ENCODE measurements at regions not wholly inside any gene's neighbourhood (a gene's known extent, or its start where the extent isn't known, plus 50 kb on each side); places are given as distances from the start of the nearest gene placed in this dataset.

GRCh38 chr14:30450631-30451545 lies 108.1 kb upstream of the G2E3 start:
- no peak for TF ChIP-seq CTCF (IDR thresholded peaks at IDR 0.05)
- peak; percentile 11 for DNase-seq
- H3K4me1 Mint-ChIP-seq (ENCODE audit: low read depth): 0 out of 2 replicates have a peak, but pooled peaks cover 5% of the 10 kb centered on the region
- H3K36me3 Mint-ChIP-seq (ENCODE audit: low read depth): no peaks in the 10 kb centered on the region
- H3K4me3 Mint-ChIP-seq: no peak overlapping the region
- H3K27me3 Mint-ChIP-seq (ENCODE audit: insufficient read depth): peaks cover 7% of the 10 kb centered on the region; the same call in 1 of the 2 replicates
- H3K27ac Mint-ChIP-seq: no peak overlapping the region
- H3K9me3 Mint-ChIP-seq: no peaks in the 10 kb centered on the region

GRCh38 chr14:30456296-30456695 lies 102.7 kb upstream of the G2E3 start:
- Mint-ChIP-seq H3K4me3 (no peak overlapping the region), H3K27me3 (ENCODE audit: insufficient read depth) (peaks cover 7% of the 10 kb centered on the region; the same call in 1 of the 2 replicates), H3K4me1 (ENCODE audit: low read depth) (no peaks in the 10 kb centered on the region), H3K9me3 (no peaks in the 10 kb centered on the region), H3K27ac (no peak overlapping the region), H3K36me3 (ENCODE audit: low read depth) (no peaks in the 10 kb centered on the region)
- no peak for DNase-seq
- no peak for TF ChIP-seq CTCF (IDR thresholded peaks at IDR 0.05)

GRCh38 chr14:30462358-30462757 lies 96.6 kb upstream of the G2E3 start:
- H3K27me3 Mint-ChIP-seq (ENCODE audit: insufficient read depth): peaks cover 4% of the 10 kb centered on the region; the same call in 1 of the 2 replicates
- no peaks in the 10 kb centered on the region for H3K9me3 Mint-ChIP-seq
- no peaks in the 10 kb centered on the region for H3K4me1 Mint-ChIP-seq (ENCODE audit: low read depth)
- no peaks in the 10 kb centered on the region for H3K36me3 Mint-ChIP-seq (ENCODE audit: low read depth)
- no peak overlapping the region for H3K27ac Mint-ChIP-seq
- DNase-seq: no peak
- no peak for TF ChIP-seq CTCF (IDR thresholded peaks at IDR 0.05)
- no peak overlapping the region for H3K4me3 Mint-ChIP-seq

- Mint-ChIP-seq H3K27me3 (ENCODE audit: insufficient read depth) (peaks cover 4% of the 10 kb centered on the region; the same call in 1 of the 2 replicates), H3K36me3 (ENCODE audit: low read depth) (no peaks in the 10 kb centered on the region)
- DNase-seq: no peak
Measured at GRCh38 chr14:30464481-30464880, 94.5 kb upstream of the G2E3 start.

GRCh38 chr14:30468354-30468753 lies 90.6 kb upstream of the G2E3 start:
- H3K27ac Mint-ChIP-seq: no peak overlapping the region
- H3K4me1 Mint-ChIP-seq (ENCODE audit: low read depth): no peaks in the 10 kb centered on the region
- no peak for DNase-seq
- no peak overlapping the region for H3K4me3 Mint-ChIP-seq
- no peaks in the 10 kb centered on the region for H3K36me3 Mint-ChIP-seq (ENCODE audit: low read depth)
- no peak for TF ChIP-seq CTCF (IDR thresholded peaks at IDR 0.05)
- no peaks in the 10 kb centered on the region for H3K9me3 Mint-ChIP-seq
- H3K27me3 Mint-ChIP-seq (ENCODE audit: insufficient read depth): no peaks in the 10 kb centered on the region; the same call in none of the 2 replicates

More at GRCh38 chr14:30464481-30464880, 94.5 kb upstream of the G2E3 start:
- H3K4me3 Mint-ChIP-seq: no peak overlapping the region
- no peaks in the 10 kb centered on the region for H3K9me3 Mint-ChIP-seq
- no peak overlapping the region for H3K27ac Mint-ChIP-seq
- TF ChIP-seq CTCF (IDR thresholded peaks at IDR 0.05): no peak
- H3K4me1 Mint-ChIP-seq (ENCODE audit: low read depth): no peaks in the 10 kb centered on the region

All from HFFc6 (cell line).